ENCODE measurements at regions not wholly inside any gene's neighbourhood (a gene's known extent, or its start where the extent isn't known, plus 50 kb on each side); places are given as distances from the start of the nearest gene placed in this dataset.
"Not testable (repeated sequence)": the region's sequence is repeated elsewhere in the genome, so short reads cannot be mapped to it uniquely, and the experiment has no call there.

- no peak for DNase-seq
Observed at GRCh38 chr5:163189023-163189553, 248.3 kb upstream of the CCNG1 start.

GRCh38 chr5:163190283-163190682 is 247.1 kb upstream of the CCNG1 start:
- DNase-seq: no peak

DNA sequence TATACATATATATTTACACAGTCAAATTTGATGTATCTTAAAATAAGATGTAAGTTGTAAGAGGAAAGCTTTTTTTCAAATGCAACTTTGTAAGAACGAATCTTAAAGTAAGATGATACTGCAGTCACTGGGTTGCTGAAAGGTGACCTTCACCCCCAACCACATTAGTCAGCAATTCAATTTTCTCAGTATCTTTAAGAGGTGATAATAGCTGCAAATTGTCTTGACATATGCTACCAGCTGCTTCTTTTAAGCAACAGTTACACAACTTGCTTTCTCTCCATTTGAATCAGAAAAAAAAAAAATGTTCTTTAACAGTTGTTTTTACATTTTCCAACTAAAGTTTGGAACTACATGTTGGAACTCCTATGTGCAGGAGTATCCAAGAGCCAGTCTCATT is 246.6 kb upstream of the CCNG1 start:
- no peak for DNase-seq

DNA sequence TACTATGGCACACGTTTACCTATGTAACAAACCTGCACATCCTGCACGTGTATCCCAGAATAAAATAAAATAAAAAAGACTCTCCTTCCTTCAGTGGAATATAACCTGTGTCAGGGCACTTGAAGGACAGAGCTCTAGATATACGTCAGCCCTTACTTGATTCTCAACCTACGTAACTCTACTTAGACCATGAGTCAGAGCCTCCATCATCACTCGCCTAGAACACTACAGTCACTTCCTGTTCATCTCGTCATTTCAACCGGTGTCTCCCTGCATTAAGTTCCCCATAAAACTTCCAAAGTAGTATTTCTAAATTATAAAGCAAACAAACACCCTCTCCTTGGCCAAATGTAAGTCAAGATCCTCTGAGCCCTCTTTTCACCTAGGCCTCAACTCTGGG is 243.5 kb upstream of the CCNG1 start:
- DNase-seq: no peak

DNA sequence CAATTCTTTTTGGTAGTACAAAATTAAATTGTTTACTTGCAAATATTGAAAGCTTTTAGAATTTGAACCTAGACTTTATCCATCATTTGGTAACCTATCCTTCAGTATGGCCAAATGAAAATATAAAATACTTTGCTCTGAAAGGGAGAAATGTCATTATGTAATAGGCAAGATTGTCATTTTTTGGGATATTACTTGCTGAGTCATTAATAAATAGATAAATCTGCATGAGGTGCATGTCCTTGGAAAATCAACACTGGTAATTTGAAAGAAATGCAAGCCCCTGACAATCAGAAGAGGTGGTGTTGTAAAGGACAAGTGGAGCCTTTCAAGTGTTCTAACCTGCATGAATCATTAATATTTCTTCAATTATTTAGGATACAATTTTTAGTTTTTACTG is 231.8 kb upstream of the CCNG1 start:
- DNase-seq: no peak

- no peak for DNase-seq
Observed at GRCh38 chr5:163221581-163221980, 215.8 kb upstream of the CCNG1 start.

GRCh38 chr5:163222982-163223381 is 214.4 kb upstream of the CCNG1 start:
- DNase-seq: no peak

- no peak for DNase-seq
Observed at GRCh38 chr5:163244445-163244987, 192.9 kb upstream of the CCNG1 start.

- DNase-seq: no peak
Observed at GRCh38 chr5:163245584-163245983, 191.8 kb upstream of the CCNG1 start.

DNA sequence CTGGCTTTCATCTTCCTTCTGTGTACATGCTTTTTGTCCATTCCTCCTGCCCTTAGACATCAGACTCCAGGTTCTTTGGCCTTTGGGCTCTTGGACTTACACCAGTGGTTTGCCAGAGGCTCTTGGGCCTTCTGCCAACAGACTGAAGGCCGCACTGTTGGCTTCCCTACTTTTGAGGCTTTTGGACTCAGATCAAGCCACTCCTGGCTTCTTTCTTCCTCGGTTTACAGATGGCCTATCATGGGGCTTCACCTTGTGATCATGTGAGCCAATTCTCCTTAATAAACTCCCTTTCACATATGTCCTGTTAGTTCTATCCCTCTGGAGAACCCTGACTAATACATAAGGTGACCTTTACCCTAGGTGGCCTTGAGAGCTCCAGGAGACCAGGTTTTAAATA is 189.1 kb upstream of the CCNG1 start:
- DNase-seq: no peak

DNA sequence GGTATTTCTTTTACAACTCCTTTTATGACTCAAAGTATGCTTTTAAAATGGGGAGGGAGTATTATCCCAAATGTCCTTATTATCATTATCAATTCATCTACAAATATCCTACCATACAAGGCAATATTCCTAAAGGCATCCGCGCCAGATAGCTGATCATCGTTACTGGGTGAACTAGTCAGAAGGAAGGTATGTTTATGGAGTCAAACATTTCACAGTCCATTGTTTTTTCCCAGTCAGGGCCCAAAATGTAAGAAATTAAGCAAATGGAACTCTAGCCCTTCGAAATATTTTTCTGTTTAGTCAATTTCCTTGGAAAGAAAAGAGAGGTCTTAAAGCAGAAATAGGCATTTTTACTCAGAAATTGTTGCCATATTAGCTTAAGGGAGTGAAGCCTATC is 188.5 kb upstream of the CCNG1 start:
- DNase-seq: no peak

- DNase-seq: no peak
Observed at GRCh38 chr5:163252950-163253349, 184.4 kb upstream of the CCNG1 start.

GRCh38 chr5:163259495-163259894 is 177.9 kb upstream of the CCNG1 start:
- no peak for DNase-seq

DNA sequence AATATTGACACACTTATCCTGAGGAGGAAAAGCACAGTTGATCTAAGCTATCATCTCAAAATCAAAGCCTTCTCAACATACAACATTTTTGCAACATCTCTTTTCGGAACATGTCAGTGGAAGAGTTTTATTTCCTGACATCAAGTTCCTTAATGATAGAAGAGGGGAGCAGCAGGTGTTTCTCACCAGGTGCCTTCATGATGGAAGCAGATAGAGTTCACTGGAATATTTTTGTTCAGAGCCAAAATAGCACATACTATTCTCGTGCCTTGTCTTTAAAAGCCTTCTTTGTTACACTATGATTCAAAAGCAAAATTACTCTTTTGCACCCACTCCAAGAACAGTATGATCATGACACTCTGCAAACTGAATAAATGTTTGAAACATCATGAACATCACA is 176.9 kb upstream of the CCNG1 start:
- no peak for DNase-seq

GRCh38 chr5:163260961-163261360 is 176.4 kb upstream of the CCNG1 start:
- DNase-seq: no peak

- no peak for DNase-seq
Observed at GRCh38 chr5:163261647-163262269, 175.6 kb upstream of the CCNG1 start.

DNA sequence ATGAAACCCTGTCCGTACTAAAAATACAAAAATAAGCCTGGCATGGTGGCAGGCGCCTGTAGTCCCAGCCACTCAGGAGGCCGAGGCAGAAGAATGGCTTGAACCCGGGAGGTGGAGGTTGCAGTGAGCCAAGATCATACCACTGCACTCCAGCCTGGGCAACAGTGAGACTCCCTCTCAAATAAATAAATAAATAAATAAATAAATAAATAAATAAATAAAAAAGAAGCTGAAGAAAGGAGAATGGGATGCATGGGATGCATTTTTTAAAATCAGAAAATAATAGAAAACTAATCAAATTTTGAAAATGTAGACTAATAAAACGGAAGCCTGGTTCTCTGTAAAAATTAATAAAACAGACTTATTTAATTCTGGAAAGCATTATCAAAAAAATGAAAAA is 171.1 kb upstream of the CCNG1 start:
- DNase-seq: not testable (repeated sequence)

- DNase-seq: no peak
Observed at GRCh38 chr5:163269624-163270023, 167.8 kb upstream of the CCNG1 start.

- DNase-seq: no peak
Observed at GRCh38 chr5:163276466-163276865, 160.9 kb upstream of the CCNG1 start.

DNA sequence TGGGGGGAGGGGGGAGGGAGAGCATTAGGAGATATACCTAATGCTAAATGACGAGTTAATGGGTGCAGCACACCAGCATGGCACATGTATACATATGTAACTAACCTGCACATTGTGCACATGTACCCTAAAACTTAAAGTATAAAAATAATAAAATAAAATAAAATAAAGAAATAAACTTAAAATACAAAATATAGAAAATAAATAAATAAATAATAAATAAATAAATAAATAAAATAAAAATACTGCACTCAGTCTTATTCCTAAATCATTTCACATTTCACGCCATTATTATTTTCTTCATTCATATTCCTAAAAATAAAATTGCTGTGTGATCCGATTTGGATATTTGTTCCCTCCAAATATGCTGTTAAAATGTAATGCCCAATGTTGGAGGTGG is 156.5 kb upstream of the CCNG1 start:
- not testable (repeated sequence) for DNase-seq

DNA sequence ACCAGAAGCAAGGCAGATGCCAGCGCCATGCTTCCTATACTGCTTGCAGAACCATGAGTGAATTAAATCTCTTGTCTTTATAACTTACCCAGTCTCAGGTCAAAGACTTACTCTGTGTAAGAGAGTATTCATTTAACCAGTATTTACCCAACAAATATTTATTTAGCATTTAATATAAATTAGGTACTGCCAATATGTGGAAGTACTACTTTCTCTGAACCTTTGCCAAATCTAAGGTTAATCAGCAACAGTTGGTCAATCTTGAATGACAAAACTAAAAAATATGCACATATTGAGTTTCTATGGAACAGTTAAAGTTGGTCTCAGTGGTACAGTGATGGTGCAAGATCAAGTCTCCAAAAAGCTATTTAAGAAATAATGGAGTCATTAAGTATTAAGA is 155.9 kb upstream of the CCNG1 start:
- no peak for DNase-seq

- DNase-seq: no peak
Observed at GRCh38 chr5:163293836-163294235, 143.6 kb upstream of the CCNG1 start.

DNA sequence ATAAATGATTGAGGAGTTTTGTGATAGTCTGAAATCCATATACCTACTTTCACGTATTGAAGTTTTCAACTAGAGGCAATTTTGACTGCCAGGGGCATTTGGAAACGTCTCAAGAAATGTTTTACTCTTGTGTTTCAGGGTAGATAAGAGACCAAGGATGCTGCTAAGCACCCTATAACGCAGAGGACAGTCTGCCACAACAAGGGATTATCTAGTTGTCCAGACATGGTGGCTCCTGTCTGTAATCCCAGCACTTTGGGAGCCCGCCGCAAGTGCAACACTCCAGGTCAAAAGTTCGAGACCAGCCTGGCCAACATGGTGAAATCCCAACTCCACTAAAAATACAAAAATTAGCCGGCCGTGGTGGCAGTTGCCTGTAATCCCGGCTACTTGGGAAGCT is 133.7 kb upstream of the CCNG1 start:
- DNase-seq: no peak

DNA sequence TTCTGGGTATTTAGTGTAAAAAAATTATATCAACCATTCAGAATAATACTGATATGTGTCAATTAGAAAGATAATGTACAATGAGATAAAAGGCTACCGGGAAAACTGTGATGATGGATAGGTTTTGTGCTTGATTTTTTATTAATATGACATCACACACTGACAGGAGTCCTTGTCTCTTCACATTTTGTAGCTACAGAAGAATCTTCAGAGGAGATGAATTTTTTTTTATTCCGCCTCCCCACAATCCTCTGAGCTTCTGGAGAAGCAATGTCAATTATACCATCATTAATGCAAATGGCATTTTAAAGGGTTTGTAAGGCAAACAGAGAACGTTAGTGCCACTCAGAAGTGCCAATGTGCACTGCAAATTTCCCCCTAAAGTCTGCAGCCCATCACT is 131.7 kb upstream of the CCNG1 start:
- no peak for DNase-seq

DNA sequence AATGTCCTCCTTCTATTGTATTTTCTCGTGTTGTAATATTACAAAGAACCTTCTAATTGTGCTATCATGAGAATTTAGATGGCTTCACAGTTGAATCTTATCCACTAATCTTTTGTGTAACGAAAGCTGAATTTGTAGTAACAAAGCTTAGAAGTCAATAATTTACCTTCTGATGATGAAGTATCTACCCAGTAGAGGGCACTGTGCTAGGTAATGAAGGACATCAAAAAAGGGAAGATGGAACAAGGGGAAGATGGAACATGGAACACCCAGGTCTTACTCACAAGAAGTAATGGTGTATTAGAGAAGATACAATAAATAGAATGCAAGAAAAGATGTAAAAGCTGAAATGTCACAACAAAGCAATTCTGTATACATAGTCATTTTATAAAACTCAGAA is 131.0 kb upstream of the CCNG1 start:
- DNase-seq: no peak
